GM12878 (cell line): ENCODE measurements at regions not wholly inside any gene's neighbourhood (a gene's known extent, or its start where the extent isn't known, plus 50 kb on each side); places are given as distances from the start of the nearest gene placed in this dataset.

Experiments
- ATAC-seq: fragments of 200-7000 bp; cut with Tn5 transposase; 3 replicates; pipeline ENCODE4 v1.9.1; 2020; ENCODE audit warnings: mild to moderate bottlenecking, moderate library complexity
- BruUV-seq: library from RNA; stranded (reverse); fragments of 400-500 nt; replicated peaks from 2 replicates; lab custom pipeline; 2021; lab: Mats Ljungman, UMichigan
- CTCF ChIA-PET: fragments of 300-600 bp; sonication (Branson Sonifier 250); formaldehyde crosslinking; extraction: SDS; loops from one replicate; lab custom pipeline; 2021; ENCODE audit warnings: inconsistent platforms; lab: Yijun Ruan, JAX
- POLR2A ChIA-PET: fragments of 350-600 bp; formaldehyde crosslinking; extraction: SDS; loops from one replicate; lab custom pipeline; 2021; ENCODE audit warnings: inconsistent platforms; lab: Charles Lee
- RAD21 ChIA-PET: fragments of 300-600 bp; sonication (Branson Sonifier 250); formaldehyde crosslinking; loops from one replicate; lab custom pipeline; 2023; ENCODE audit warnings: antibody characterized with exemption; ENCODE audit not compliant: unreplicated experiment; lab: Charles Lee
- SMC1A ChIA-PET: fragments of 300-600 bp; sonication (Branson Sonifier 250); formaldehyde crosslinking; loops from one replicate; lab custom pipeline; 2023; ENCODE audit not compliant: unreplicated experiment, uncharacterized antibody; lab: Charles Lee
- DNase-seq: peaks from one replicate; pipeline ENCODE4 v3.0.0-alpha.2; 2011; ENCODE audit warnings: low read depth, low spot score
- FAIRE-seq: peaks from 3 replicates; lab custom pipeline; 2011; peaks lifted over from hg19 to GRCh38; lab: Jason Lieb, UNC
- H2AFZ ChIP-seq: 2 replicates; pipeline ENCODE4 v1.6.0; 2011; ENCODE audit warnings: low read depth, low read length, control low read depth; ENCODE audit not compliant: control insufficient read depth
- H3K27ac ChIP-seq: 2 replicates; pipeline ENCODE4 v1.5.1; 2011; ENCODE audit warnings: control low read depth; ENCODE audit not compliant: control insufficient read depth, insufficient read depth
- H3K27me3 ChIP-seq, 2 experiments: replicated peaks in 1 of 2; 2 replicates each; pipeline versions ENCODE4 v1.6.0 to v1.6.1; 2011; ENCODE audit warnings: low read length in 1 of 2; ENCODE audit not compliant: control insufficient read depth in 2 of 2, insufficient read depth in 2 of 2
- H3K36me3 ChIP-seq, 2 experiments: 2 replicates each; pipeline ENCODE4 v1.5.1; 2011; ENCODE audit warnings: low read length in 1 of 2; ENCODE audit not compliant: control insufficient read depth in 2 of 2, insufficient read depth in 2 of 2
- H3K4me1 ChIP-seq: 2 replicates; pipeline ENCODE4 v1.6.1; 2011; ENCODE audit warnings: mild to moderate bottlenecking, low read length, moderate library complexity, mixed read lengths; ENCODE audit not compliant: control insufficient read depth, insufficient read depth
- H3K4me2 ChIP-seq: 2 replicates; pipeline ENCODE4 v1.6.0; 2011; ENCODE audit warnings: control low read depth; ENCODE audit not compliant: control insufficient read depth, insufficient read depth
- H3K4me3 ChIP-seq: fragments of 200-600 bp; sonication (generic); 2 replicates; pipeline ENCODE4 v1.5.1; 2016
- H3K79me2 ChIP-seq: 2 replicates; pipeline ENCODE4 v1.6.0; 2011; ENCODE audit warnings: low read length; ENCODE audit not compliant: control insufficient read depth, insufficient read depth
- H3K9ac ChIP-seq: 2 replicates; pipeline ENCODE4 v1.8.0; 2011; ENCODE audit warnings: low read length, control low read depth, mixed read lengths; ENCODE audit not compliant: control insufficient read depth, insufficient read depth
- H3K9me3 ChIP-seq: replicated peaks from 3 replicates; pipeline ENCODE4 v1.5.1; 2011; ENCODE audit warnings: mild to moderate bottlenecking, low read length; ENCODE audit not compliant: control insufficient read depth, insufficient read depth
- H4K20me1 ChIP-seq: 2 replicates; pipeline ENCODE4 v1.6.0; 2011; ENCODE audit not compliant: control insufficient read depth, insufficient read depth
- BHLHE40 ChIP-seq, 2 experiments: fragments of 450-650 bp in 1 of 2; IDR thresholded peaks; 2 replicates each; pipeline ENCODE4 v1.6.1; 2011 to 2017; ENCODE audit warnings: low read depth in 2 of 2, borderline replicate concordance in 1 of 2, improper control_type of control experiment in 1 of 2, low read length in 1 of 2, mild to moderate bottlenecking in 1 of 2
- BRCA1 ChIP-seq: IDR thresholded peaks from 2 replicates; pipeline ENCODE4 v1.6.1; 2011; ENCODE audit warnings: low read depth, low read length, improper control_type of control experiment
- CEBPZ ChIP-seq: fragments of 150-350 bp; IDR thresholded peaks from 2 replicates; pipeline ENCODE4 v1.6.1; 2016; ENCODE audit warnings: low read depth, low read length
- CHD1 ChIP-seq: IDR thresholded peaks from 2 replicates; pipeline ENCODE4 v1.6.1; 2012; ENCODE audit warnings: low read depth, low read length, improper control_type of control experiment
- CREB1 ChIP-seq: IDR thresholded peaks from 2 replicates; pipeline ENCODE4 v1.6.1; 2012; ENCODE audit warnings: low read depth, mild to moderate bottlenecking, inconsistent platforms
- FOS ChIP-seq: IDR thresholded peaks from 3 replicates; pipeline ENCODE4 v1.6.1; 2011; ENCODE audit warnings: borderline replicate concordance; ENCODE audit not compliant: insufficient read length; ENCODE audit errors: extremely low read depth
- PAX5 ChIP-seq: IDR thresholded peaks from 2 replicates; pipeline ENCODE4 v1.6.1; 2011; ENCODE audit warnings: low read depth, low read length, borderline replicate concordance
- PKNOX1 ChIP-seq: fragments of 450-650 bp; IDR thresholded peaks from 2 replicates; pipeline ENCODE4 v1.6.1; 2016; ENCODE audit warnings: mild to moderate bottlenecking
- PRDM15 ChIP-seq: fragments of 450-650 bp; formaldehyde crosslinking; IDR thresholded peaks from 2 replicates; pipeline ENCODE4 v1.4.0; 2020; ENCODE audit warnings: mild to moderate bottlenecking, moderate library complexity
- SMAD5 ChIP-seq: IDR thresholded peaks from 2 replicates; pipeline ENCODE4 v1.6.1; 2016; ENCODE audit warnings: antibody characterized with exemption, low read depth
- SREBF1 ChIP-seq: IDR thresholded peaks from 2 replicates; pipeline ENCODE4 v1.6.1; 2012; ENCODE audit warnings: mild to moderate bottlenecking, low read length
- ZBED1 ChIP-seq: IDR thresholded peaks from 2 replicates; pipeline ENCODE4 v1.6.1; 2016; ENCODE audit warnings: borderline replicate concordance
- WGBS: methylation state at CpG from one replicate; pipeline ENCODE4 v1.1.6; 2016; ENCODE audit warnings: low lambda C conversion rate; ENCODE audit not compliant: insufficient replicate concordance, insufficient coverage; ENCODE audit errors: missing lambda C conversion rate; 5-methylcytosine and 5-hydroxymethylcytosine counted together
- in situ Hi-C: fragments of 300-500 bp; cut with MboI; formaldehyde crosslinking; loops from 9 replicates; pipeline ENCODE4 v1.14.3; 2018; ENCODE audit warnings: mixed read lengths
- intact Hi-C: fragments of 100-400 bp; cut with micrococcal nuclease; formaldehyde crosslinking; loops from one replicate; pipeline ENCODE4 v1.14.2; 2022; ENCODE audit not compliant: unreplicated experiment

GRCh38 chr5:114007678-114008077, 354.2 kb upstream of the KCNN2 start:
- no peak for TF ChIP-seq PAX5
- no peak for TF ChIP-seq BHLHE40 (IDR thresholded peaks at IDR 0.05; ENCODE audit: borderline replicate concordance in 1 of 2, low read depth in 2 of 2, low read length in 1 of 2)
- no peak for TF ChIP-seq CREB1
- TF ChIP-seq CEBPZ: no peak
- TF ChIP-seq CHD1: no peak
- TF ChIP-seq SREBF1: no peak
- no peak for TF ChIP-seq PKNOX1
- no peak for TF ChIP-seq SMAD5
- no peak for TF ChIP-seq BRCA1
- TF ChIP-seq ZBED1: no peak
- no peak for TF ChIP-seq PRDM15 (CRISPR knock-in tag)
- TF ChIP-seq FOS: no peak
- Histone ChIP-seq H3K4me1 (no peaks in the 10 kb centered on the region), H4K20me1 (no peaks in the 10 kb centered on the region), H3K27me3 (no peaks in the 10 kb centered on the region), H3K79me2 (no peaks in the 10 kb centered on the region), H3K9ac (no peak overlapping the region), H3K36me3 (no peaks in the 10 kb centered on the region), H3K4me2 (no peak overlapping the region), H3K4me3 (no peak overlapping the region), H3K27ac (no peak overlapping the region), H3K9me3 (no peaks in the 10 kb centered on the region), H2AFZ (no peak overlapping the region)
- in situ Hi-C loops (no loop called here), intact Hi-C loops (no loop called here)
- 12% methylated on average over 5 of the region's 5 CpGs for WGBS
- ATAC-seq (no peak), FAIRE-seq (no peak), DNase-seq (no peak)
- BruUV-seq: no TSS peak
- POLR2A ChIA-PET: no interaction called here
- RAD21 ChIA-PET: interaction anchor here (0.5 kb wide), 1 partner anchor 357 kb away, joined by 3 read pairs; no protein-coding TSS in a partner anchor
- CTCF ChIA-PET: interaction anchor here (0.7 kb wide), 1 partner anchor 201 kb away, joined by 3 read pairs; no protein-coding TSS in a partner anchor
- SMC1A ChIA-PET: no interaction called here
